ENCODE measurements at regions not wholly inside any gene's neighbourhood (a gene's known extent, or its start where the extent isn't known, plus 50 kb on each side); places are given as distances from the start of the nearest gene placed in this dataset.
"Not testable (repeated sequence)": the region's sequence is repeated elsewhere in the genome, so short reads cannot be mapped to it uniquely, and the experiment has no call there.

DNA sequence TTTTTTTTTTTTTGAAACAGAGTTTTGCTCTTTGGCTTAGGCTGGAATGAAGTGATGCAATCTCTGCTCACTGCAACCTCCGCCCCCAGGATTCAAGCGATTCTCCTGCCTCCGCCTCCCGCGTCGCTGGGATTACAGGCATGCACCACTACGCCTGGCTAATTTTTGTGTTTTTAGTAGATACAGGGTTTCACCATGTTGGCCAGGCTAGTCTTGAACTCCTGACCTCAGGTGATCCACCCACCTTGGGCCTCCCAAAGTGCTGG lies 148.3 kb upstream of the ADAMTSL1 start:
- not testable (repeated sequence) for TF ChIP-seq POLR2A, TAF1 (IDR thresholded peaks at IDR 0.05; ENCODE audit: low read depth, low read length)
